DMS 273 (cell line): ENCODE measurements at regions not wholly inside any gene's neighbourhood (a gene's known extent, or its start where the extent isn't known, plus 50 kb on each side); places are given as distances from the start of the nearest gene placed in this dataset.

Source experiments
- DNase-seq: peaks from one replicate; lab custom pipeline; 2025; ENCODE audit not compliant: unreplicated experiment; lab: John Stamatoyannopoulos, UW

- no peak for DNase-seq
Observed at GRCh38 chr15:35320158-35320780, 225.7 kb downstream of the DPH6 start.

- no peak for DNase-seq
Observed at GRCh38 chr15:35319354-35319753, 226.6 kb downstream of the DPH6 start.

- DNase-seq: no peak
Observed at GRCh38 chr15:35317217-35317616, 228.7 kb downstream of the DPH6 start.

GRCh38 chr15:35312344-35312743 lies 227.2 kb upstream of the NANOGP8 start:
- DNase-seq: no peak

- no peak for DNase-seq
Observed at GRCh38 chr15:35311615-35312014, 226.5 kb upstream of the NANOGP8 start.

- no peak for DNase-seq
Observed at GRCh38 chr15:35309886-35310285, 224.8 kb upstream of the NANOGP8 start.

- peak; percentile 29 for DNase-seq
Observed at GRCh38 chr15:35308802-35309201, 223.7 kb upstream of the NANOGP8 start.

GRCh38 chr15:35307676-35308075 lies 222.6 kb upstream of the NANOGP8 start:
- no peak for DNase-seq

- no peak for DNase-seq
Observed at GRCh38 chr15:35307026-35307425, 221.9 kb upstream of the NANOGP8 start.

- DNase-seq: no peak
Observed at GRCh38 chr15:35306361-35306981, 221.4 kb upstream of the NANOGP8 start.

- no peak for DNase-seq
Observed at GRCh38 chr15:35305946-35306345, 220.9 kb upstream of the NANOGP8 start.

- DNase-seq: no peak
Observed at GRCh38 chr15:35305031-35305550, 220.0 kb upstream of the NANOGP8 start.

- no peak for DNase-seq
Observed at GRCh38 chr15:35304389-35304788, 219.3 kb upstream of the NANOGP8 start.

- no peak for DNase-seq
Observed at GRCh38 chr15:35302334-35302733, 217.2 kb upstream of the NANOGP8 start.

GRCh38 chr15:35301088-35301487 lies 216.0 kb upstream of the NANOGP8 start:
- no peak for DNase-seq

GRCh38 chr15:35299059-35299735 lies 214.1 kb upstream of the NANOGP8 start:
- DNase-seq: no peak

- no peak for DNase-seq
Observed at GRCh38 chr15:35298509-35298908, 213.4 kb upstream of the NANOGP8 start.

GRCh38 chr15:35293353-35294130 lies 208.4 kb upstream of the NANOGP8 start:
- DNase-seq: no peak

- DNase-seq: no peak
Observed at GRCh38 chr15:35290301-35290721, 205.2 kb upstream of the NANOGP8 start.

- DNase-seq: peak; percentile 55
Observed at GRCh38 chr15:35289024-35289617, 204.0 kb upstream of the NANOGP8 start.

GRCh38 chr15:35288580-35288979 lies 203.5 kb upstream of the NANOGP8 start:
- DNase-seq: no peak
